SK-N-SH (cell line): ENCODE measurements at regions not wholly inside any gene's neighbourhood (a gene's known extent, or its start where the extent isn't known, plus 50 kb on each side); places are given as distances from the start of the nearest gene placed in this dataset.

ENCODE experiments used
- CTCF ChIA-PET: fragments of 300-600, 350-600 bp; formaldehyde crosslinking; extraction: SDS; loops from one replicate; lab custom pipeline; 2021; lab: Yijun Ruan, JAX
- POLR2A ChIA-PET: fragments of 350-600 bp; sonication (Branson Sonifier 250); formaldehyde crosslinking; extraction: SDS; loops from one replicate; lab custom pipeline; 2020; ENCODE audit warnings: antibody characterized with exemption, inconsistent platforms; lab: Yijun Ruan, JAX
- DNase-seq: peaks from one replicate; pipeline ENCODE4 v3.0.0; 2012
- H2AFZ ChIP-seq: fragments of 200-600 bp; sonication (generic); 2 replicates; pipeline ENCODE4 v1.8.1; 2016; ENCODE audit warnings: antibody characterized with exemption, mild to moderate bottlenecking, low read depth
- H3F3A ChIP-seq: fragments of 200-600 bp; sonication (generic); replicated peaks from 2 replicates; pipeline ENCODE3; 2016; ENCODE audit warnings: antibody characterized with exemption, mild to moderate bottlenecking; ENCODE audit not compliant: insufficient read depth
- H3K27ac ChIP-seq, 2 experiments: fragments of 200-500 bp in 1 of 2; fragments of 200-600 bp in 1 of 2; sonication (Bioruptor generic) in 1 of 2; sonication (generic), shearing (Covaris generic) in 1 of 2; 2 replicates each; pipeline versions ENCODE4 v1.5.1 to v1.6.1; 2014 to 2016; ENCODE audit warnings: low read depth in 2 of 2, inconsistent platforms in 1 of 2, low read length in 1 of 2, mild to moderate bottlenecking in 1 of 2, mixed read lengths in 1 of 2
- H3K27me3 ChIP-seq: fragments of 200-600 bp; sonication (generic), shearing (Covaris generic); 2 replicates; pipeline ENCODE4 v1.6.1; 2016; ENCODE audit warnings: mixed run types; ENCODE audit not compliant: insufficient read depth
- H3K36me3 ChIP-seq, 2 experiments: fragments of 200-500 bp in 1 of 2; fragments of 200-600 bp in 1 of 2; sonication (Bioruptor generic) in 1 of 2; sonication (generic) in 1 of 2; replicated peaks in 1 of 2; 2 replicates each; pipeline versions ENCODE3 to v1.5.1; 2014 to 2016; ENCODE audit warnings: low read length in 1 of 2, mild to moderate bottlenecking in 1 of 2; ENCODE audit not compliant: insufficient read depth in 2 of 2, control insufficient read depth in 1 of 2
- H3K4me1 ChIP-seq, 2 experiments: fragments of 200-500 bp in 1 of 2; fragments of 200-600 bp in 1 of 2; sonication (Bioruptor generic) in 1 of 2; sonication (generic), shearing (Covaris generic) in 1 of 2; 2 replicates each; pipeline versions ENCODE4 v1.5.1 to v1.6.1; 2014 to 2016; ENCODE audit warnings: low read depth in 1 of 2, low read length in 1 of 2, mixed run types in 1 of 2; ENCODE audit not compliant: insufficient read depth in 2 of 2, control insufficient read depth in 1 of 2
- H3K4me2 ChIP-seq: fragments of 200-600 bp; sonication (generic), shearing (Covaris generic); 2 replicates; pipeline ENCODE4 v1.6.1; 2017; ENCODE audit warnings: mixed run types
- H3K4me3 ChIP-seq, 2 experiments: fragments of 200-500 bp in 1 of 2; fragments of 200-600 bp in 1 of 2; sonication (Bioruptor generic) in 1 of 2; sonication (generic), shearing (Covaris generic) in 1 of 2; 2 replicates each; pipeline versions ENCODE4 v1.5.1 to v1.8.1; 2014 to 2016; ENCODE audit warnings: low read depth in 2 of 2, inconsistent platforms in 1 of 2, low read length in 1 of 2, mild to moderate bottlenecking in 1 of 2, mixed read lengths in 1 of 2, moderate library complexity in 1 of 2
- H3K79me2 ChIP-seq: fragments of 200-600 bp; sonication (generic); 2 replicates; pipeline ENCODE4 v1.8.1; 2017; ENCODE audit warnings: mild to moderate bottlenecking; ENCODE audit not compliant: insufficient read depth
- H3K9ac ChIP-seq: fragments of 200-600 bp; sonication (generic); 2 replicates; pipeline ENCODE4 v1.6.1; 2017; ENCODE audit warnings: mixed run types
- H3K9me2 ChIP-seq: fragments of 200-600 bp; sonication (generic); 2 replicates; pipeline ENCODE4 v1.6.1; 2017; ENCODE audit warnings: mixed run types
- H3K9me3 ChIP-seq: fragments of 200-600 bp; sonication (generic); 2 replicates; pipeline ENCODE4 v1.6.1; 2017; ENCODE audit warnings: mixed run types, mild to moderate bottlenecking, moderate library complexity
- H4K20me1 ChIP-seq: fragments of 200-600 bp; sonication (generic); 2 replicates; pipeline ENCODE4 v1.6.1; 2017; ENCODE audit warnings: mild to moderate bottlenecking, mixed run types; ENCODE audit not compliant: insufficient read depth
- CHD2 ChIP-seq: fragments of 150-350 bp; IDR thresholded peaks from 2 replicates; pipeline ENCODE4 v1.6.1; 2018; ENCODE audit warnings: low read length; ENCODE audit not compliant: partially characterized antibody
- EP300 ChIP-seq, 2 experiments: IDR thresholded peaks; 2 replicates each; pipeline versions ENCODE4 v1.4.0 to v1.6.1; 2012; ENCODE audit warnings: borderline replicate concordance in 1 of 2, low read depth in 1 of 2, low read length in 1 of 2
- FOSL2 ChIP-seq: IDR thresholded peaks from 2 replicates; pipeline ENCODE4 v1.4.0; 2012; ENCODE audit warnings: low read depth, mild to moderate bottlenecking, moderate library complexity, borderline replicate concordance
- FOXM1 ChIP-seq: IDR thresholded peaks from 2 replicates; pipeline ENCODE4 v1.4.0; 2012; ENCODE audit warnings: low read depth, mild to moderate bottlenecking
- GABPA ChIP-seq: IDR thresholded peaks from 2 replicates; pipeline ENCODE4 v1.4.0; 2012; ENCODE audit warnings: low read depth, mild to moderate bottlenecking
- IRF3 ChIP-seq: fragments of 150-350 bp; IDR thresholded peaks from 2 replicates; pipeline ENCODE4 v1.6.1; 2016; ENCODE audit warnings: mild to moderate bottlenecking, low read depth, low read length
- MAX ChIP-seq: IDR thresholded peaks from 2 replicates; pipeline ENCODE4 v1.4.0; 2012; ENCODE audit warnings: low read depth
- NRF1 ChIP-seq: IDR thresholded peaks from 2 replicates; pipeline ENCODE4 v1.6.1; 2012; ENCODE audit warnings: low read depth, mild to moderate bottlenecking, low read length
- PBX3 ChIP-seq: IDR thresholded peaks from 2 replicates; pipeline ENCODE4; 2012
- RAD21 ChIP-seq: IDR thresholded peaks from 2 replicates; pipeline ENCODE4 v1.6.1; 2012; ENCODE audit warnings: mild to moderate bottlenecking, low read length
- RCOR1 ChIP-seq: fragments of 150-350 bp; IDR thresholded peaks from 2 replicates; pipeline ENCODE4 v1.6.1; 2017; ENCODE audit warnings: antibody characterized with exemption, low read length
- SIN3A ChIP-seq: IDR thresholded peaks from 2 replicates; pipeline ENCODE4 v1.6.1; 2012; ENCODE audit warnings: low read depth, mild to moderate bottlenecking, low read length, moderate library complexity, borderline replicate concordance
- SMC3 ChIP-seq: IDR thresholded peaks from 2 replicates; pipeline ENCODE4 v1.6.1; 2012; ENCODE audit warnings: low read depth, low read length, improper control_type of control experiment
- TAF1 ChIP-seq: IDR thresholded peaks from 2 replicates; pipeline ENCODE4 v1.6.1; 2012; ENCODE audit warnings: low read depth, mild to moderate bottlenecking, low read length, moderate library complexity, borderline replicate concordance
- TCF12 ChIP-seq: IDR thresholded peaks from 2 replicates; pipeline ENCODE4 v1.4.0; 2012
- TEAD4 ChIP-seq: IDR thresholded peaks from 2 replicates; pipeline ENCODE4 v1.4.0; 2012; ENCODE audit warnings: mild to moderate bottlenecking, borderline replicate concordance; ENCODE audit not compliant: insufficient read depth
- USF2 ChIP-seq: fragments of 150-350 bp; IDR thresholded peaks from 2 replicates; pipeline ENCODE4 v1.6.1; 2017; ENCODE audit warnings: antibody characterized with exemption, low read length, low read depth, borderline replicate concordance
- WGBS: methylation state at CpG from one replicate; pipeline ENCODE4 v1.1.6; 2017; ENCODE audit warnings: low lambda C conversion rate; 5-methylcytosine and 5-hydroxymethylcytosine counted together

GRCh38 chr5:92102313-92102712, 719.2 kb upstream of the ARRDC3 start:
- Histone ChIP-seq H3K9me2 (no peaks in the 10 kb centered on the region), H3K4me1 (no peaks in the 10 kb centered on the region), H4K20me1 (no peaks in the 10 kb centered on the region), H3K79me2 (no peaks in the 10 kb centered on the region), H3F3A (no peaks in the 10 kb centered on the region), H3K27me3 (no peaks in the 10 kb centered on the region), H3K9me3 (no peaks in the 10 kb centered on the region), H3K36me3 (no peaks in the 10 kb centered on the region), H3K4me3 (no peak overlapping the region), H3K4me2 (no peak overlapping the region), H3K27ac (no peak overlapping the region), H3K9ac (no peak overlapping the region), H2AFZ (no peak overlapping the region)
- TF ChIP-seq GABPA, result no peak
- TF ChIP-seq TEAD4, result no peak
- no peak for TF ChIP-seq SIN3A
- no peak for TF ChIP-seq PBX3
- TF ChIP-seq FOSL2, result no peak
- no peak for TF ChIP-seq SMC3
- no peak for TF ChIP-seq FOXM1
- no peak for TF ChIP-seq USF2
- TF ChIP-seq CHD2, result no peak
- TF ChIP-seq MAX, result no peak
- TF ChIP-seq NRF1, result no peak
- POLR2A ChIA-PET, result no interaction called here
- DNase-seq, result no peak
- 64% methylated on average over 3 of the region's 3 CpGs for WGBS
- CTCF ChIA-PET, result no interaction called here

- Histone ChIP-seq H3K36me3 (no peaks in the 10 kb centered on the region), H3K4me3 (no peak overlapping the region), H3K27me3 (no peaks in the 10 kb centered on the region), H3K27ac (no peak overlapping the region), H4K20me1 (no peaks in the 10 kb centered on the region), H3K4me2 (no peak overlapping the region), H3K79me2 (no peaks in the 10 kb centered on the region), H2AFZ (no peak overlapping the region), H3K9me2 (no peaks in the 10 kb centered on the region), H3K4me1 (no peaks in the 10 kb centered on the region), H3K9me3 (no peaks in the 10 kb centered on the region), H3K9ac (no peak overlapping the region), H3F3A (no peaks in the 10 kb centered on the region)
- no peak for DNase-seq
- WGBS, result 57% methylated on average over 1 of the region's 1 CpG
- CTCF ChIA-PET, result no interaction called here
- TF ChIP-seq EP300 (IDR thresholded peaks at IDR 0.05; ENCODE audit: borderline replicate concordance in 1 of 2, low read depth in 1 of 2, low read length in 1 of 2) (no peak), TAF1 (no peak), RAD21 (no peak), TCF12 (no peak), RCOR1 (no peak), IRF3 (no peak)
- POLR2A ChIA-PET, result no interaction called here
These were observed 709.1 kb upstream of the ARRDC3 start for GRCh38 chr5:92092239-92092638.
